ENCODE measurements at regions not wholly inside any gene's neighbourhood (a gene's known extent, or its start where the extent isn't known, plus 50 kb on each side); places are given as distances from the start of the nearest gene placed in this dataset.
A peak's percentile ranks its signal among the peaks of the same experiment; 100 is the strongest.
"Not testable (repeated sequence)": the region's sequence is repeated elsewhere in the genome, so short reads cannot be mapped to it uniquely, and the experiment has no call there.

GRCh38 chr6:72553531-72554511 lies 68.0 kb upstream of the KCNQ5 start:
- H3K4me1 ChIP-seq (replicated peaks) = peaks cover 36% of the 10 kb centered on the region
- H3K27me3 ChIP-seq (replicated peaks) = no peaks in the 10 kb centered on the region
- H3K27ac ChIP-seq = peak overlapping the region; percentile 92
- H3K9me3 ChIP-seq (replicated peaks) = no peaks in the 10 kb centered on the region
- no peak overlapping the region for H3K4me3 ChIP-seq
- H3K36me3 ChIP-seq = no peaks in the 10 kb centered on the region
- DNase-seq (ENCODE audit: low read depth in 1 of 2, low spot score in 2 of 2) = peak; percentile 48 to 65

GRCh38 chr6:72554761-72555221 lies 67.1 kb upstream of the KCNQ5 start:
- H3K27ac ChIP-seq = peak overlapping the region; percentile 92
- H3K4me1 ChIP-seq (replicated peaks) = peaks cover 36% of the 10 kb centered on the region
- H3K36me3 ChIP-seq = no peaks in the 10 kb centered on the region
- H3K9me3 ChIP-seq (replicated peaks) = no peaks in the 10 kb centered on the region
- DNase-seq (ENCODE audit: low read depth in 1 of 2, low spot score in 2 of 2) = no peak
- H3K27me3 ChIP-seq (replicated peaks) = no peaks in the 10 kb centered on the region
- H3K4me3 ChIP-seq = no peak overlapping the region

GRCh38 chr6:72559067-72559466 lies 62.8 kb upstream of the KCNQ5 start:
- no peak for DNase-seq (ENCODE audit: low read depth in 1 of 2, low spot score in 2 of 2)
- Histone ChIP-seq H3K36me3 (no peaks in the 10 kb centered on the region), H3K9me3 (replicated peaks) (no peaks in the 10 kb centered on the region), H3K4me1 (replicated peaks) (peaks cover 19% of the 10 kb centered on the region), H3K27ac (no peak overlapping the region), H3K27me3 (replicated peaks) (no peaks in the 10 kb centered on the region), H3K4me3 (no peak overlapping the region)

GRCh38 chr6:72559555-72559954 lies 62.3 kb upstream of the KCNQ5 start:
- Histone ChIP-seq H3K9me3 (replicated peaks) (no peaks in the 10 kb centered on the region), H3K4me3 (no peak overlapping the region), H3K36me3 (no peaks in the 10 kb centered on the region), H3K27me3 (replicated peaks) (no peaks in the 10 kb centered on the region), H3K4me1 (replicated peaks) (peaks cover 15% of the 10 kb centered on the region), H3K27ac (no peak overlapping the region)
- no peak for DNase-seq (ENCODE audit: low read depth in 1 of 2, low spot score in 2 of 2)

- Histone ChIP-seq H3K4me1 (replicated peaks) (peaks cover under 1% of the 10 kb centered on the region), H3K4me3 (no peak overlapping the region), H3K27ac (no peak overlapping the region), H3K36me3 (no peaks in the 10 kb centered on the region), H3K9me3 (replicated peaks) (no peaks in the 10 kb centered on the region), H3K27me3 (replicated peaks) (no peaks in the 10 kb centered on the region)
- DNase-seq (ENCODE audit: low read depth in 1 of 2, low spot score in 2 of 2) = no peak
These were observed 60.9 kb upstream of the KCNQ5 start for GRCh38 chr6:72560721-72561593.

GRCh38 chr6:72561629-72562028 lies 60.2 kb upstream of the KCNQ5 start:
- DNase-seq (ENCODE audit: low read depth in 1 of 2, low spot score in 2 of 2) = no peak
- Histone ChIP-seq H3K4me3 (no peak overlapping the region), H3K9me3 (replicated peaks) (no peaks in the 10 kb centered on the region), H3K36me3 (no peaks in the 10 kb centered on the region), H3K4me1 (replicated peaks) (no peaks in the 10 kb centered on the region), H3K27me3 (replicated peaks) (no peaks in the 10 kb centered on the region), H3K27ac (no peak overlapping the region)

GRCh38 chr6:72564231-72564630 lies 57.6 kb upstream of the KCNQ5 start:
- no peaks in the 10 kb centered on the region for H3K36me3 ChIP-seq
- no peak overlapping the region for H3K27ac ChIP-seq
- no peak for DNase-seq (ENCODE audit: low read depth in 1 of 2, low spot score in 2 of 2)
- no peak overlapping the region for H3K4me3 ChIP-seq
- no peaks in the 10 kb centered on the region for H3K27me3 ChIP-seq (replicated peaks)
- no peaks in the 10 kb centered on the region for H3K4me1 ChIP-seq (replicated peaks)
- H3K9me3 ChIP-seq (replicated peaks) = no peaks in the 10 kb centered on the region

- not testable (repeated sequence) for DNase-seq (ENCODE audit: low read depth in 1 of 2, low spot score in 2 of 2); H3K9me3 ChIP-seq (replicated peaks); H3K27me3 ChIP-seq (replicated peaks); H3K27ac ChIP-seq; H3K4me1 ChIP-seq (replicated peaks); H3K36me3 ChIP-seq; H3K4me3 ChIP-seq
These were observed 49.9 kb upstream of the KCNQ5 start for GRCh38 chr6:72571993-72572392.
